Loucy (cell line): ENCODE measurements at regions not wholly inside any gene's neighbourhood (a gene's known extent, or its start where the extent isn't known, plus 50 kb on each side); places are given as distances from the start of the nearest gene placed in this dataset.

Experiments used
- H2AFZ ChIP-seq: fragments of 200-600 bp; sonication (generic); 2 replicates; pipeline ENCODE4 v1.6.0; 2016; ENCODE audit warnings: antibody characterized with exemption, mild to moderate bottlenecking, low read length, moderate library complexity
- H3F3A ChIP-seq: fragments of 200-600 bp; 2 replicates; pipeline ENCODE4 v1.6.0; 2016; ENCODE audit warnings: antibody characterized with exemption, low read depth, mild to moderate bottlenecking
- H3K27me3 ChIP-seq: fragments of 200-600 bp; sonication (generic); 2 replicates; pipeline ENCODE4 v1.6.1; 2014; ENCODE audit warnings: low read length, mild to moderate bottlenecking; ENCODE audit not compliant: insufficient read depth, poor library complexity, severe bottlenecking
- H3K36me3 ChIP-seq: fragments of 200-600 bp; sonication (generic); 2 replicates; pipeline ENCODE4 v1.6.1; 2016; ENCODE audit warnings: low read length; ENCODE audit not compliant: insufficient read depth
- H3K4me1 ChIP-seq: fragments of 200-600 bp; sonication (generic); 2 replicates; pipeline ENCODE4 v1.5.1; 2014; ENCODE audit warnings: low read length, mild to moderate bottlenecking; ENCODE audit not compliant: insufficient read depth, poor library complexity, severe bottlenecking
- H3K4me2 ChIP-seq: fragments of 200-600 bp; sonication (generic); 2 replicates; pipeline ENCODE4 v1.6.0; 2014; ENCODE audit warnings: antibody characterized with exemption, low read length, low read depth, mild to moderate bottlenecking; ENCODE audit not compliant: poor library complexity, severe bottlenecking
- H3K4me3 ChIP-seq: fragments of 200-600 bp; sonication (generic); 2 replicates; pipeline ENCODE4 v1.5.1; 2014; ENCODE audit warnings: low read length, mild to moderate bottlenecking, mixed read lengths; ENCODE audit not compliant: poor library complexity, severe bottlenecking
- H3K79me2 ChIP-seq: fragments of 200-600 bp; sonication (generic); 2 replicates; pipeline ENCODE4 v1.6.1; 2014; ENCODE audit warnings: low read length; ENCODE audit not compliant: insufficient read depth
- H3K9ac ChIP-seq: fragments of 200-600 bp; sonication (generic); 2 replicates; pipeline ENCODE4 v1.6.0; 2014; ENCODE audit warnings: mild to moderate bottlenecking, low read depth, low read length, moderate library complexity; ENCODE audit not compliant: poor library complexity, severe bottlenecking
- H3K9me2 ChIP-seq: fragments of 200-600 bp; sonication (generic); replicated peaks from 2 replicates; pipeline ENCODE4 v1.6.1; 2016; ENCODE audit warnings: low read depth, low read length, mixed read lengths
- H3K9me3 ChIP-seq: fragments of 200-600 bp; sonication (generic); 2 replicates; pipeline ENCODE4 v1.6.1; 2014; ENCODE audit warnings: mild to moderate bottlenecking, antibody characterized with exemption, low read length, low read depth; ENCODE audit not compliant: insufficient read depth
- H4K20me1 ChIP-seq: fragments of 200-600 bp; sonication (generic); 2 replicates; pipeline ENCODE4 v1.6.0; 2014; ENCODE audit warnings: antibody characterized with exemption, low read length, mild to moderate bottlenecking; ENCODE audit not compliant: insufficient read depth, poor library complexity, severe bottlenecking
- EZH2phosphoT487 ChIP-seq: fragments of 200-600 bp; IDR thresholded peaks from 2 replicates; pipeline ENCODE4 v1.6.1; 2018; ENCODE audit warnings: antibody characterized with exemption, mild to moderate bottlenecking, moderate library complexity, borderline replicate concordance
- TF ChIP-seq, protein P1 (sequence below): fragments of 200-600 bp; sonication (generic); conservative IDR thresholded peaks from 2 replicates; pipeline ENCODE4 v1.5.1; 2014; ENCODE audit warnings: mild to moderate bottlenecking, antibody characterized with exemption, low read length

GRCh38 chrX:22634083-22634482 lies 361.4 kb downstream of the CBLL2 start:
- no peaks in the 10 kb centered on the region for H3K36me3 ChIP-seq
- no peak overlapping the region for H3K4me3 ChIP-seq
- H3K9me2 ChIP-seq, result no peaks in the 10 kb centered on the region
- H3K9ac ChIP-seq, result no peak overlapping the region
- H3F3A ChIP-seq, result no peaks in the 10 kb centered on the region
- H2AFZ ChIP-seq, result no peak overlapping the region
- no peaks in the 10 kb centered on the region for H3K4me1 ChIP-seq
- TF ChIP-seq, protein P1, sequence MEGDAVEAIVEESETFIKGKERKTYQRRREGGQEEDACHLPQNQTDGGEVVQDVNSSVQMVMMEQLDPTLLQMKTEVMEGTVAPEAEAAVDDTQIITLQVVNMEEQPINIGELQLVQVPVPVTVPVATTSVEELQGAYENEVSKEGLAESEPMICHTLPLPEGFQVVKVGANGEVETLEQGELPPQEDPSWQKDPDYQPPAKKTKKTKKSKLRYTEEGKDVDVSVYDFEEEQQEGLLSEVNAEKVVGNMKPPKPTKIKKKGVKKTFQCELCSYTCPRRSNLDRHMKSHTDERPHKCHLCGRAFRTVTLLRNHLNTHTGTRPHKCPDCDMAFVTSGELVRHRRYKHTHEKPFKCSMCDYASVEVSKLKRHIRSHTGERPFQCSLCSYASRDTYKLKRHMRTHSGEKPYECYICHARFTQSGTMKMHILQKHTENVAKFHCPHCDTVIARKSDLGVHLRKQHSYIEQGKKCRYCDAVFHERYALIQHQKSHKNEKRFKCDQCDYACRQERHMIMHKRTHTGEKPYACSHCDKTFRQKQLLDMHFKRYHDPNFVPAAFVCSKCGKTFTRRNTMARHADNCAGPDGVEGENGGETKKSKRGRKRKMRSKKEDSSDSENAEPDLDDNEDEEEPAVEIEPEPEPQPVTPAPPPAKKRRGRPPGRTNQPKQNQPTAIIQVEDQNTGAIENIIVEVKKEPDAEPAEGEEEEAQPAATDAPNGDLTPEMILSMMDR, result no peak
- no peak for TF ChIP-seq EZH2phosphoT487
- H3K79me2 ChIP-seq, result no peaks in the 10 kb centered on the region
- H3K27me3 ChIP-seq, result no peaks in the 10 kb centered on the region
- H3K4me2 ChIP-seq, result no peak overlapping the region
- H3K9me3 ChIP-seq, result no peaks in the 10 kb centered on the region
- H4K20me1 ChIP-seq, result no peaks in the 10 kb centered on the region

- Histone ChIP-seq H3K4me2 (no peak overlapping the region), H3K4me1 (no peaks in the 10 kb centered on the region), H3K9me3 (no peaks in the 10 kb centered on the region), H3K9ac (no peak overlapping the region), H3K36me3 (no peaks in the 10 kb centered on the region), H3F3A (no peaks in the 10 kb centered on the region), H2AFZ (no peak overlapping the region), H3K4me3 (no peak overlapping the region), H4K20me1 (no peaks in the 10 kb centered on the region), H3K9me2 (no peaks in the 10 kb centered on the region), H3K79me2 (no peaks in the 10 kb centered on the region), H3K27me3 (no peaks in the 10 kb centered on the region)
- no peak for TF ChIP-seq EZH2phosphoT487
- TF ChIP-seq, protein P1, result no peak
These were observed 362.0 kb downstream of the CBLL2 start for GRCh38 chrX:22634751-22635150.

GRCh38 chrX:22648281-22648680 lies 351.5 kb upstream of the DDX53 start:
- no peak overlapping the region for H3K4me2 ChIP-seq
- H3K9ac ChIP-seq, result no peak overlapping the region
- no peaks in the 10 kb centered on the region for H3K79me2 ChIP-seq
- no peaks in the 10 kb centered on the region for H3K27me3 ChIP-seq
- TF ChIP-seq EZH2phosphoT487, result no peak
- TF ChIP-seq, protein P1, result no peak
- no peaks in the 10 kb centered on the region for H3K4me1 ChIP-seq
- no peaks in the 10 kb centered on the region for H3K9me3 ChIP-seq
- H3F3A ChIP-seq, result no peaks in the 10 kb centered on the region
- H4K20me1 ChIP-seq, result no peaks in the 10 kb centered on the region
- no peaks in the 10 kb centered on the region for H3K9me2 ChIP-seq
- no peak overlapping the region for H3K4me3 ChIP-seq
- no peak overlapping the region for H2AFZ ChIP-seq
- no peaks in the 10 kb centered on the region for H3K36me3 ChIP-seq
